OCI-LY7 (cell line): ENCODE measurements at regions not wholly inside any gene's neighbourhood (a gene's known extent, or its start where the extent isn't known, plus 50 kb on each side); places are given as distances from the start of the nearest gene placed in this dataset.

Experiments used
- BruUV-seq: library from RNA; stranded (reverse); fragments of 400-500 nt; replicated peaks from 2 replicates; lab custom pipeline; 2021; lab: Mats Ljungman, UMichigan
- CTCF ChIA-PET: fragments of 300-600 bp; sonication (Branson Sonifier 250); formaldehyde crosslinking; loops from one replicate; lab custom pipeline; 2022; ENCODE audit warnings: antibody characterized with exemption; ENCODE audit not compliant: unreplicated experiment; lab: Charles Lee
- POLR2A ChIA-PET: fragments of 300-600 bp; sonication (Branson Sonifier 250); formaldehyde crosslinking; loops from one replicate; lab custom pipeline; 2022; ENCODE audit warnings: antibody characterized with exemption; lab: Charles Lee
- DNase-seq: peaks from one replicate; pipeline ENCODE4 v3.0.0-alpha.2; 2015; ENCODE audit warnings: low spot score
- H2AFZ ChIP-seq: fragments of 200-600 bp; sonication (generic), shearing (Covaris generic); 2 replicates; pipeline ENCODE4 v1.6.1; 2014; ENCODE audit warnings: mild to moderate bottlenecking, antibody characterized with exemption, low read length, moderate library complexity
- H3K27ac ChIP-seq: fragments of 200-600 bp; sonication (generic); 2 replicates; pipeline ENCODE4 v1.5.1; 2014; ENCODE audit warnings: mixed run types, low read depth, mild to moderate bottlenecking, moderate library complexity, low read length, inconsistent platforms; ENCODE audit not compliant: poor library complexity, severe bottlenecking
- H3K36me3 ChIP-seq: fragments of 200-600 bp; sonication (generic); 2 replicates; pipeline ENCODE4 v1.6.1; 2014; ENCODE audit warnings: mild to moderate bottlenecking, antibody characterized with exemption, low read length, moderate library complexity, mixed read lengths; ENCODE audit not compliant: insufficient read depth
- H3K4me1 ChIP-seq: fragments of 200-600 bp; sonication (generic); 2 replicates; pipeline ENCODE4 v1.5.1; 2014; ENCODE audit warnings: mild to moderate bottlenecking, low read length; ENCODE audit not compliant: insufficient read depth, poor library complexity, severe bottlenecking
- H3K4me2 ChIP-seq: fragments of 200-600 bp; sonication (generic); 2 replicates; pipeline ENCODE4 v1.6.1; 2014; ENCODE audit warnings: mild to moderate bottlenecking, low read length
- H3K4me3 ChIP-seq: fragments of 200-600 bp; sonication (generic); 2 replicates; pipeline ENCODE4 v1.5.1; 2014; ENCODE audit warnings: mild to moderate bottlenecking, low read depth, low read length; ENCODE audit not compliant: poor library complexity, severe bottlenecking
- H3K79me2 ChIP-seq: fragments of 200-600 bp; sonication (generic); 2 replicates; pipeline ENCODE4 v1.6.1; 2016; ENCODE audit warnings: low read depth, mild to moderate bottlenecking, low read length, moderate library complexity, mixed read lengths; ENCODE audit not compliant: insufficient read depth
- H3K9me2 ChIP-seq: fragments of 200-600 bp; sonication (generic); 2 replicates; pipeline ENCODE4 v1.6.1; 2016; ENCODE audit warnings: mild to moderate bottlenecking, low read length, mixed read lengths; ENCODE audit not compliant: insufficient read depth
- H3K9me3 ChIP-seq: fragments of 200-600 bp; sonication (generic); 2 replicates; pipeline ENCODE4 v1.6.1; 2014; ENCODE audit warnings: mild to moderate bottlenecking, mixed run types, low read length, mixed read lengths
- H4K20me1 ChIP-seq: fragments of 200-600 bp; sonication (generic); 2 replicates; pipeline ENCODE4 v1.6.1; 2014; ENCODE audit warnings: mild to moderate bottlenecking, antibody characterized with exemption, low read length, moderate library complexity, mixed read lengths; ENCODE audit not compliant: insufficient read depth
- EZH2phosphoT487 ChIP-seq: fragments of 200-600 bp; sonication (generic); IDR thresholded peaks from 2 replicates; pipeline ENCODE4 v1.6.1; 2018; ENCODE audit warnings: low read depth, borderline replicate concordance, mild to moderate bottlenecking, mixed run types, antibody characterized with exemption, low read length, moderate library complexity, mixed read lengths
- intact Hi-C: fragments of 100-400 bp; cut with micrococcal nuclease; formaldehyde crosslinking; loops from one replicate; pipeline ENCODE4 v1.10.0; 2022; ENCODE audit not compliant: unreplicated experiment
- TF ChIP-seq, protein P1 (sequence below): fragments of 200-600 bp; sonication (generic); conservative IDR thresholded peaks from 2 replicates; pipeline ENCODE4 v1.5.1; 2014; ENCODE audit warnings: mild to moderate bottlenecking, antibody characterized with exemption, low read length, moderate library complexity, mixed read lengths

GRCh38 chr11:70651031-70651430, 252.7 kb downstream of the CTTN start:
- Histone ChIP-seq H3K36me3 (no peaks in the 10 kb centered on the region), H3K9me2 (no peaks in the 10 kb centered on the region), H2AFZ (no peak overlapping the region), H3K4me3 (no peak overlapping the region), H3K4me1 (no peaks in the 10 kb centered on the region), H3K9me3 (no peaks in the 10 kb centered on the region), H4K20me1 (no peaks in the 10 kb centered on the region), H3K27ac (no peak overlapping the region), H3K4me2 (no peak overlapping the region), H3K79me2 (no peaks in the 10 kb centered on the region)
- DNase-seq = no peak
- no peak for TF ChIP-seq EZH2phosphoT487
- TF ChIP-seq, protein P1, sequence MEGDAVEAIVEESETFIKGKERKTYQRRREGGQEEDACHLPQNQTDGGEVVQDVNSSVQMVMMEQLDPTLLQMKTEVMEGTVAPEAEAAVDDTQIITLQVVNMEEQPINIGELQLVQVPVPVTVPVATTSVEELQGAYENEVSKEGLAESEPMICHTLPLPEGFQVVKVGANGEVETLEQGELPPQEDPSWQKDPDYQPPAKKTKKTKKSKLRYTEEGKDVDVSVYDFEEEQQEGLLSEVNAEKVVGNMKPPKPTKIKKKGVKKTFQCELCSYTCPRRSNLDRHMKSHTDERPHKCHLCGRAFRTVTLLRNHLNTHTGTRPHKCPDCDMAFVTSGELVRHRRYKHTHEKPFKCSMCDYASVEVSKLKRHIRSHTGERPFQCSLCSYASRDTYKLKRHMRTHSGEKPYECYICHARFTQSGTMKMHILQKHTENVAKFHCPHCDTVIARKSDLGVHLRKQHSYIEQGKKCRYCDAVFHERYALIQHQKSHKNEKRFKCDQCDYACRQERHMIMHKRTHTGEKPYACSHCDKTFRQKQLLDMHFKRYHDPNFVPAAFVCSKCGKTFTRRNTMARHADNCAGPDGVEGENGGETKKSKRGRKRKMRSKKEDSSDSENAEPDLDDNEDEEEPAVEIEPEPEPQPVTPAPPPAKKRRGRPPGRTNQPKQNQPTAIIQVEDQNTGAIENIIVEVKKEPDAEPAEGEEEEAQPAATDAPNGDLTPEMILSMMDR = no peak
- no TSS peak for BruUV-seq
- CTCF ChIA-PET = no interaction called here
- POLR2A ChIA-PET = no interaction called here
- intact Hi-C loops = no loop called here

GRCh38 chr11:70654016-70654415, 255.7 kb downstream of the CTTN start:
- Histone ChIP-seq H3K4me1 (no peaks in the 10 kb centered on the region), H2AFZ (no peak overlapping the region), H3K4me3 (no peak overlapping the region), H3K36me3 (no peaks in the 10 kb centered on the region), H3K9me2 (no peaks in the 10 kb centered on the region), H3K79me2 (no peaks in the 10 kb centered on the region), H3K4me2 (no peak overlapping the region), H3K27ac (no peak overlapping the region), H3K9me3 (no peaks in the 10 kb centered on the region), H4K20me1 (no peaks in the 10 kb centered on the region)
- BruUV-seq = no TSS peak
- intact Hi-C loops = no loop called here
- no peak for DNase-seq
- ChIA-PET CTCF (no interaction called here), POLR2A (no interaction called here)
- TF ChIP-seq, protein P1 = no peak
- no peak for TF ChIP-seq EZH2phosphoT487

GRCh38 chr11:70655816-70656215, 257.5 kb downstream of the CTTN start:
- POLR2A ChIA-PET = no interaction called here
- BruUV-seq = no TSS peak
- no peak overlapping the region for H3K27ac ChIP-seq
- no peak overlapping the region for H3K4me3 ChIP-seq
- no peak overlapping the region for H3K4me2 ChIP-seq
- no peaks in the 10 kb centered on the region for H3K9me3 ChIP-seq
- H4K20me1 ChIP-seq = no peaks in the 10 kb centered on the region
- H3K4me1 ChIP-seq = no peaks in the 10 kb centered on the region
- H3K36me3 ChIP-seq = no peaks in the 10 kb centered on the region
- TF ChIP-seq, protein P1 = no peak
- no peak for TF ChIP-seq EZH2phosphoT487
- intact Hi-C loops = no loop called here
- CTCF ChIA-PET = no interaction called here
- no peak overlapping the region for H2AFZ ChIP-seq
- no peaks in the 10 kb centered on the region for H3K9me2 ChIP-seq
- DNase-seq = no peak
- no peaks in the 10 kb centered on the region for H3K79me2 ChIP-seq
